Omental fat pad (tissue), 3 donors: ENCODE measurements at regions not wholly inside any gene's neighbourhood (a gene's known extent, or its start where the extent isn't known, plus 50 kb on each side); places are given as distances from the start of the nearest gene placed in this dataset.

Experiments used
- ATAC-seq: fragments of 150-250 bp; one replicate; pipeline ENCODE4 v1.9.1; 2016; ENCODE audit warnings: mild to moderate bottlenecking, moderate library complexity; ENCODE audit not compliant: low FRiP score
- DNase-seq: peaks from one replicate; pipeline ENCODE4 v3.0.0-alpha.2; 2019; ENCODE audit warnings: low spot score
- TF ChIP-seq, protein P1 (sequence below), 3 donors: fragments of 450-650 bp; IDR thresholded peaks; one replicate each; pipeline ENCODE4 v1.5.1; 2016 to 2017; ENCODE audit warnings: antibody characterized with exemption in 3 of 3, mild to moderate bottlenecking in 3 of 3, moderate library complexity in 2 of 3

GRCh38 chr7:22920672-22921071 is 93.3 kb downstream of the HYCC1 start:
- TF ChIP-seq, protein P1, sequence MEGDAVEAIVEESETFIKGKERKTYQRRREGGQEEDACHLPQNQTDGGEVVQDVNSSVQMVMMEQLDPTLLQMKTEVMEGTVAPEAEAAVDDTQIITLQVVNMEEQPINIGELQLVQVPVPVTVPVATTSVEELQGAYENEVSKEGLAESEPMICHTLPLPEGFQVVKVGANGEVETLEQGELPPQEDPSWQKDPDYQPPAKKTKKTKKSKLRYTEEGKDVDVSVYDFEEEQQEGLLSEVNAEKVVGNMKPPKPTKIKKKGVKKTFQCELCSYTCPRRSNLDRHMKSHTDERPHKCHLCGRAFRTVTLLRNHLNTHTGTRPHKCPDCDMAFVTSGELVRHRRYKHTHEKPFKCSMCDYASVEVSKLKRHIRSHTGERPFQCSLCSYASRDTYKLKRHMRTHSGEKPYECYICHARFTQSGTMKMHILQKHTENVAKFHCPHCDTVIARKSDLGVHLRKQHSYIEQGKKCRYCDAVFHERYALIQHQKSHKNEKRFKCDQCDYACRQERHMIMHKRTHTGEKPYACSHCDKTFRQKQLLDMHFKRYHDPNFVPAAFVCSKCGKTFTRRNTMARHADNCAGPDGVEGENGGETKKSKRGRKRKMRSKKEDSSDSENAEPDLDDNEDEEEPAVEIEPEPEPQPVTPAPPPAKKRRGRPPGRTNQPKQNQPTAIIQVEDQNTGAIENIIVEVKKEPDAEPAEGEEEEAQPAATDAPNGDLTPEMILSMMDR (IDR thresholded peaks at IDR 0.05) = no peak
- no peak for ATAC-seq
- no peak for DNase-seq

DNA sequence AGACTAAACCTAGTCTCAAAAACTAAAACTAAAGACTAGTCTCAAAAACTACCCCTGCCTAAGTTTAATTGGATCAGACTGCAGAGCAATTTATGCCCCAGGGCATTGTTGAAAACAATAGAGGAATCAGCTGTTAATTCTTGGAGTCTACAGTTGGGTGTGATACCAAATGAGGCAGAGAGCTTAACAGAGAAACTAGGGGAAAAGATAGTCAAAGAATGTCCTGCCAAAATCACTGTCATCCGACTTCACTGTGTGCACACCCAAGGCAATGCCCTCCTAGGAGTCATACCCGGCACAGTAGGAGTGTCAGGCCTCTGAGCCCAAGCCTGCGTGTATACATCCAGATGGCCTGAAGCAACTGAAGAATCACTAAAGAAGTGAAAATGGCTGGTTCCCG is 90.5 kb upstream of the TOMM7 start:
- ATAC-seq = no peak
- no peak for DNase-seq
- TF ChIP-seq, protein P1 (IDR thresholded peaks at IDR 0.05) = no peak

- ATAC-seq (no peak), DNase-seq (no peak)
- TF ChIP-seq, protein P1 (IDR thresholded peaks at IDR 0.05) = no peak
Measured at GRCh38 chr7:22911889-22912288, 89.2 kb upstream of the TOMM7 start.

- TF ChIP-seq, protein P1 (IDR thresholded peaks at IDR 0.05) = no peak
- DNase-seq = no peak
- no peak for ATAC-seq
Measured at GRCh38 chr7:22909917-22910316, 87.3 kb upstream of the TOMM7 start.

DNA sequence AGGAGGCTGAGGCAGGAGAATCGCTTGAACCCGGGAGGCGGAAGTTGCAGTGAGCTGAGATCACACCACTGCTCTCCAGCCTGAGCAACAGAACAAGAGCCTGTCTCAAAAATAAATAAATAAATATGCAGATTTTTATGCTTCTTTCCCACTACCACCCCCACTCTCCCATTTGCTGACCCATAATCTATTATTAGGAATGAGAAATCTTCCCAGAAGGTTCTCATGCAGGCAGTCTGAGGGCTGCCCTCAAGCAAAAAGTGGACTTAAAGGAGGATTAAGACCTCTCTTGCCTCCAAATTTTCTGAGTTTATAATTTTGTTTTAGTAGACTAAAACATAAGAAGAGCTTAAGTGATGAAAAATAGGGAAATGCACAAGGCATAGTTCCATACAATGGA is 85.2 kb upstream of the TOMM7 start:
- DNase-seq (no peak), ATAC-seq (no peak)
- TF ChIP-seq, protein P1 (IDR thresholded peaks at IDR 0.05) = no peak

GRCh38 chr7:22900784-22901183 is 78.1 kb upstream of the TOMM7 start:
- TF ChIP-seq, protein P1 (IDR thresholded peaks at IDR 0.05) = no peak
- no peak for DNase-seq

DNA sequence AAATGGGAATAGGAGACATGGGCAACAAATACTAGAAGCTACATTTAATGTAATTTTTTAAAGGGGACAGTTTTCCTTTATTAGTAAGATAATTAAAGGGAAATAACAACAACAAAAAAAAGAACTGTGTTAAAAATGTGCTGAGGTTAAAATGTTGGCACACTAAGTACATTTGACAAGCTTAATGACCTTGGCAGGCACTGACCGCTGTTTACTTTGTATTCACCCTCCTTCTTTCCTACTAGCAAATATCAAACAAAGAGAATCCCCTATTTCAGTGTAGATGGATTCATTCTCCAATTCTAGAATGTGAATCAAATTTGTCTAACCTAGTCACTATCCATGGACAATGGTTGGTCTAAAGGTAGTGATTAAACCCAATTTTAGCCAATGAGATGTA is 77.5 kb upstream of the TOMM7 start:
- TF ChIP-seq, protein P1 (IDR thresholded peaks at IDR 0.05) = no peak
- DNase-seq (no peak), ATAC-seq (no peak)

More at GRCh38 chr7:22900784-22901183, 78.1 kb upstream of the TOMM7 start:
- ATAC-seq = no peak
